H9 (cell line): ENCODE measurements at regions not wholly inside any gene's neighbourhood (a gene's known extent, or its start where the extent isn't known, plus 50 kb on each side); places are given as distances from the start of the nearest gene placed in this dataset.

Source experiments
- DNase-seq: peaks from one replicate; pipeline ENCODE4 v3.0.0-alpha.2; 2017
- H2AFZ ChIP-seq: one replicate; pipeline ENCODE4 v1.6.1; 2013; ENCODE audit warnings: mild to moderate bottlenecking, low read length, control low read depth, moderate library complexity
- H2AK5ac ChIP-seq: 2 replicates; pipeline ENCODE4 v1.6.1; 2013; ENCODE audit warnings: low read length, control low read depth, mixed read lengths; ENCODE audit not compliant: insufficient read length
- H2BK120ac ChIP-seq: one replicate; pipeline ENCODE4 v1.6.1; 2013; ENCODE audit warnings: low read depth, mild to moderate bottlenecking, low read length, control low read depth, inconsistent platforms; ENCODE audit not compliant: poor library complexity, severe bottlenecking
- H2BK12ac ChIP-seq: 2 replicates; pipeline ENCODE4 v1.6.1; 2013; ENCODE audit warnings: low read length, control low read depth, mixed read lengths, low read depth; ENCODE audit not compliant: insufficient read length
- H2BK15ac ChIP-seq: 2 replicates; pipeline ENCODE4 v1.6.1; 2013; ENCODE audit warnings: low read depth, low read length, control low read depth
- H2BK20ac ChIP-seq: one replicate; pipeline ENCODE4 v1.6.1; 2013; ENCODE audit warnings: low read depth, mild to moderate bottlenecking, low read length, control low read depth, inconsistent platforms; ENCODE audit not compliant: poor library complexity, severe bottlenecking
- H2BK5ac ChIP-seq: 2 replicates; pipeline ENCODE4 v1.6.1; 2013; ENCODE audit warnings: low read length, control low read depth, mixed read lengths; ENCODE audit not compliant: insufficient read length
- H3K14ac ChIP-seq: 2 replicates; pipeline ENCODE4 v1.6.1; 2013; ENCODE audit warnings: low read length, control low read depth; ENCODE audit not compliant: insufficient read depth
- H3K18ac ChIP-seq: 2 replicates; pipeline ENCODE4 v1.6.1; 2013; ENCODE audit warnings: low read depth, mild to moderate bottlenecking, mixed read lengths, low read length, control low read depth; ENCODE audit not compliant: insufficient read length
- H3K23ac ChIP-seq: 2 replicates; pipeline ENCODE4 v1.6.1; 2013; ENCODE audit warnings: low read length, control low read depth, mixed read lengths, low read depth; ENCODE audit not compliant: insufficient read length
- H3K23me2 ChIP-seq: 2 replicates; pipeline ENCODE4 v1.6.1; 2013; ENCODE audit warnings: low read depth, mild to moderate bottlenecking, mixed read lengths, low read length, control low read depth; ENCODE audit not compliant: insufficient read length, poor library complexity, severe bottlenecking
- H3K27ac ChIP-seq: 2 replicates; pipeline ENCODE4 v1.5.1; 2013; ENCODE audit warnings: low read length, control low read depth, mixed read lengths, low read depth; ENCODE audit not compliant: insufficient read length
- H3K27me3 ChIP-seq: 2 replicates; pipeline ENCODE4 v1.6.1; 2013; ENCODE audit warnings: low read length, control low read depth, inconsistent platforms; ENCODE audit not compliant: insufficient read depth
- H3K4ac ChIP-seq: 2 replicates; pipeline ENCODE4 v1.6.1; 2013; ENCODE audit warnings: low read depth, mild to moderate bottlenecking, control low read depth, inconsistent platforms, low read length, moderate library complexity
- H3K4me1 ChIP-seq: 2 replicates; pipeline ENCODE4 v1.6.1; 2013; ENCODE audit warnings: low read length, control low read depth, inconsistent platforms; ENCODE audit not compliant: insufficient read depth
- H3K4me2 ChIP-seq: 2 replicates; pipeline ENCODE4 v1.6.1; 2013; ENCODE audit warnings: low read length, control low read depth, mixed read lengths; ENCODE audit not compliant: insufficient read length, insufficient read depth
- H3K56ac ChIP-seq: 2 replicates; pipeline ENCODE4 v1.6.1; 2013; ENCODE audit warnings: low read depth, mild to moderate bottlenecking, mixed read lengths, low read length, control low read depth; ENCODE audit not compliant: insufficient read length
- H3K79me1 ChIP-seq: 2 replicates; pipeline ENCODE4 v1.6.1; 2013; ENCODE audit warnings: low read depth, mild to moderate bottlenecking, moderate library complexity, low read length, control low read depth, inconsistent platforms; ENCODE audit not compliant: insufficient read depth, poor library complexity, severe bottlenecking
- H3K79me2 ChIP-seq: 2 replicates; pipeline ENCODE4 v1.6.1; 2013; ENCODE audit warnings: low read length, control low read depth, inconsistent platforms; ENCODE audit not compliant: insufficient read depth
- H3K9ac ChIP-seq: 2 replicates; pipeline ENCODE4 v1.6.1; 2013; ENCODE audit warnings: low read length, control low read depth, mixed read lengths; ENCODE audit not compliant: insufficient read length; ENCODE audit errors: extremely low read depth
- H3K9me3 ChIP-seq: one replicate; pipeline ENCODE4 v1.6.1; 2013; ENCODE audit warnings: low read depth, low read length, inconsistent platforms; ENCODE audit not compliant: control insufficient read depth
- H3T11ph ChIP-seq: one replicate; pipeline ENCODE4 v1.6.1; 2013; ENCODE audit warnings: mild to moderate bottlenecking, low read length, control low read depth, inconsistent platforms
- H4K20me1 ChIP-seq: one replicate; pipeline ENCODE4 v1.6.1; 2013; ENCODE audit not compliant: control insufficient read depth, insufficient read length, insufficient read depth
- H4K5ac ChIP-seq: 2 replicates; pipeline ENCODE4 v1.6.1; 2013; ENCODE audit warnings: low read depth, mild to moderate bottlenecking, mixed read lengths, low read length, control low read depth; ENCODE audit not compliant: insufficient read length
- H4K8ac ChIP-seq: replicated peaks from 2 replicates; pipeline ENCODE4 v1.6.1; 2013; ENCODE audit warnings: low read length, control low read depth, mixed read lengths, low read depth; ENCODE audit not compliant: insufficient read length
- H4K91ac ChIP-seq: 2 replicates; pipeline ENCODE4 v1.6.1; 2013; ENCODE audit warnings: low read depth, mild to moderate bottlenecking, moderate library complexity, mixed read lengths, low read length, control low read depth; ENCODE audit not compliant: insufficient read length
- H3K27ac Mint-ChIP-seq, 3 experiments: 2 replicates in 2 of 3; 3 replicates in 1 of 3; pipeline ENCODE4 v1.8.0; 2020 to 2021; ENCODE audit warnings: mixed read lengths in 3 of 3, mild to moderate bottlenecking in 1 of 3, moderate library complexity in 1 of 3
- H3K27me3 Mint-ChIP-seq: 2 replicates; pipeline ENCODE4 v1.8.0; 2021; ENCODE audit warnings: low read depth, mild to moderate bottlenecking, moderate library complexity, mixed read lengths
- H3K36me3 Mint-ChIP-seq, 3 experiments: 2 replicates in 2 of 3; 3 replicates in 1 of 3; pipeline ENCODE4 v1.8.0; 2020 to 2021; ENCODE audit warnings: low read depth in 3 of 3, mixed read lengths in 3 of 3; ENCODE audit not compliant: insufficient read depth in 1 of 3
- H3K4me1 Mint-ChIP-seq, 2 experiments: 2 replicates each; pipeline ENCODE4 v1.8.0; 2020; ENCODE audit warnings: mixed read lengths in 2 of 2
- H3K4me3 Mint-ChIP-seq, 2 experiments: 2 replicates in 1 of 2; 3 replicates in 1 of 2; pipeline ENCODE4 v1.8.0; 2020 to 2021; ENCODE audit warnings: mild to moderate bottlenecking in 2 of 2, mixed read lengths in 2 of 2, moderate library complexity in 1 of 2
- H3K9me3 Mint-ChIP-seq, 2 experiments: 2 replicates in 1 of 2; 3 replicates in 1 of 2; pipeline ENCODE4 v1.8.0; 2020; ENCODE audit warnings: mild to moderate bottlenecking in 2 of 2, mixed read lengths in 2 of 2, moderate library complexity in 1 of 2
- WGBS: extraction: QIAGEN DNeasy Blood & Tissue Kit; methylation state at CpG from one replicate; pipeline ENCODE4 v1.1.7; 2013; ENCODE audit warnings: missing lambda C conversion rate, low lambda C conversion rate, mixed read lengths; ENCODE audit not compliant: insufficient read length; ENCODE audit errors: extremely low coverage; 5-methylcytosine and 5-hydroxymethylcytosine counted together
- TF ChIP-seq, protein P1 (sequence below): fragments of 200-600 bp; sonication (generic); conservative IDR thresholded peaks from 3 replicates; pipeline ENCODE4 v1.8.0; 2021; ENCODE audit warnings: antibody characterized with exemption, mild to moderate bottlenecking

DNA sequence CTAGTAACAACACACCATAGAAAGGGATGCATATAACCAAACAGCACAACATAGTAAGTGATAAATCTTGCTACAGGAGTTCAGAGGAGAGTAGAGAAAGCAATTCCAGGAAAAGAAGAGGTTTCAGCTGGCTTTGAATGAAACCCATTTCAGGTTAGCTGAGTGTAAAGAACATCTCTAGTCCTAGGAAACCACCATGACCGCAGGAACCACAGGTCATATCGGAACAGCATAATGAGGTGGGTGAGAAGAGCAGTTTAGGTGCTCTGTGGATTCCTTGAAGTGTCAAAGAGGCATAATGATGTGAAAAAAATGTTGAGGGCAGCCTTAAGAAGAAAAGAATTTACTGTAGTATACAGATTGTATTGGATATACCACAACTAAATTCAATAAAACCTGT, 507.5 kb downstream of the MTRR start:
- Histone ChIP-seq H3K4me2 (no peak overlapping the region), H3K27me3 (no peaks in the 10 kb centered on the region), H3K23me2 (no peaks in the 10 kb centered on the region), H3K27ac (no peak overlapping the region), H3K4me1 (no peaks in the 10 kb centered on the region), H4K5ac (no peak overlapping the region), H3K14ac (no peak overlapping the region), H4K8ac (no peak overlapping the region), H2BK15ac (no peak overlapping the region), H3K4ac (no peak overlapping the region), H3K56ac (no peak overlapping the region), H3K79me2 (no peaks in the 10 kb centered on the region), H2BK12ac (no peak overlapping the region), H3K79me1 (no peaks in the 10 kb centered on the region), H3T11ph (no peak overlapping the region), H2AFZ (no peak overlapping the region), H4K91ac (no peak overlapping the region), H4K20me1 (no peaks in the 10 kb centered on the region), H3K9me3 (no peaks in the 10 kb centered on the region), H2BK120ac (no peak overlapping the region), H2AK5ac (no peak overlapping the region), H2BK20ac (no peak overlapping the region), H3K23ac (no peak overlapping the region), H3K9ac (no peak overlapping the region), H3K18ac (no peak overlapping the region), H2BK5ac (no peak overlapping the region)
- TF ChIP-seq, protein P1, sequence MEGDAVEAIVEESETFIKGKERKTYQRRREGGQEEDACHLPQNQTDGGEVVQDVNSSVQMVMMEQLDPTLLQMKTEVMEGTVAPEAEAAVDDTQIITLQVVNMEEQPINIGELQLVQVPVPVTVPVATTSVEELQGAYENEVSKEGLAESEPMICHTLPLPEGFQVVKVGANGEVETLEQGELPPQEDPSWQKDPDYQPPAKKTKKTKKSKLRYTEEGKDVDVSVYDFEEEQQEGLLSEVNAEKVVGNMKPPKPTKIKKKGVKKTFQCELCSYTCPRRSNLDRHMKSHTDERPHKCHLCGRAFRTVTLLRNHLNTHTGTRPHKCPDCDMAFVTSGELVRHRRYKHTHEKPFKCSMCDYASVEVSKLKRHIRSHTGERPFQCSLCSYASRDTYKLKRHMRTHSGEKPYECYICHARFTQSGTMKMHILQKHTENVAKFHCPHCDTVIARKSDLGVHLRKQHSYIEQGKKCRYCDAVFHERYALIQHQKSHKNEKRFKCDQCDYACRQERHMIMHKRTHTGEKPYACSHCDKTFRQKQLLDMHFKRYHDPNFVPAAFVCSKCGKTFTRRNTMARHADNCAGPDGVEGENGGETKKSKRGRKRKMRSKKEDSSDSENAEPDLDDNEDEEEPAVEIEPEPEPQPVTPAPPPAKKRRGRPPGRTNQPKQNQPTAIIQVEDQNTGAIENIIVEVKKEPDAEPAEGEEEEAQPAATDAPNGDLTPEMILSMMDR = no peak
- Mint-ChIP-seq H3K4me1 (no peaks in the 10 kb centered on the region), H3K36me3 (no peaks in the 10 kb centered on the region), H3K27me3 (no peaks in the 10 kb centered on the region), H3K9me3 (peaks cover 0 to 3% of the 10 kb centered on the region in 2 experiments; a peak in 1 of 5 replicates), H3K27ac (no peak overlapping the region), H3K4me3 (no peak overlapping the region)
- no peak for DNase-seq
- whole genome bisulfite sequencing = no CpG with 5 or more reads among the region's 2 CpGs
